ENCODE measurements at regions not wholly inside any gene's neighbourhood (a gene's known extent, or its start where the extent isn't known, plus 50 kb on each side); places are given as distances from the start of the nearest gene placed in this dataset.

GRCh38 chr3:194809382-194809781 lies 123.7 kb downstream of the FAM43A start:
- Histone ChIP-seq H3K4me3 (ENCODE audit: low read depth, low read length) (no peak overlapping the region), H3K36me3 (ENCODE audit: control insufficient read depth, insufficient read depth, low read length) (no peaks in the 10 kb centered on the region), H3K27me3 (ENCODE audit: control insufficient read depth, insufficient read depth, low read length) (peaks cover 17% of the 10 kb centered on the region)
- no peak for DNase-seq (ENCODE audit: low read depth)
- TF ChIP-seq CTCF (IDR thresholded peaks at IDR 0.05; ENCODE audit: insufficient read depth, low read length, poor library complexity, severe bottlenecking): no peak

- H3K27me3 ChIP-seq (ENCODE audit: control insufficient read depth, insufficient read depth, low read length): peaks cover 17% of the 10 kb centered on the region
Measured at GRCh38 chr3:194810076-194810475, 124.4 kb downstream of the FAM43A start.

GRCh38 chr3:194811118-194811517 lies 125.4 kb downstream of the FAM43A start:
- Histone ChIP-seq H3K36me3 (ENCODE audit: control insufficient read depth, insufficient read depth, low read length) (no peaks in the 10 kb centered on the region), H3K4me3 (ENCODE audit: low read depth, low read length) (no peak overlapping the region), H3K27me3 (ENCODE audit: control insufficient read depth, insufficient read depth, low read length) (peaks cover 9% of the 10 kb centered on the region)
- no peak for DNase-seq (ENCODE audit: low read depth)
- TF ChIP-seq CTCF (IDR thresholded peaks at IDR 0.05; ENCODE audit: insufficient read depth, low read length, poor library complexity, severe bottlenecking): no peak

More at GRCh38 chr3:194810076-194810475, 124.4 kb downstream of the FAM43A start:
- TF ChIP-seq CTCF (IDR thresholded peaks at IDR 0.05; ENCODE audit: insufficient read depth, low read length, poor library complexity, severe bottlenecking): no peak
- Histone ChIP-seq H3K36me3 (ENCODE audit: control insufficient read depth, insufficient read depth, low read length) (no peaks in the 10 kb centered on the region), H3K4me3 (ENCODE audit: low read depth, low read length) (no peak overlapping the region)
- DNase-seq (ENCODE audit: low read depth): no peak

- Histone ChIP-seq H3K27me3 (ENCODE audit: control insufficient read depth, insufficient read depth, low read length) (peaks cover 8% of the 10 kb centered on the region), H3K36me3 (ENCODE audit: control insufficient read depth, insufficient read depth, low read length) (no peaks in the 10 kb centered on the region), H3K4me3 (ENCODE audit: low read depth, low read length) (no peak overlapping the region)
- no peak for TF ChIP-seq CTCF (IDR thresholded peaks at IDR 0.05; ENCODE audit: insufficient read depth, low read length, poor library complexity, severe bottlenecking)
- DNase-seq (ENCODE audit: low read depth): no peak
Measured at GRCh38 chr3:194812176-194812575, 126.5 kb downstream of the FAM43A start.

DNA sequence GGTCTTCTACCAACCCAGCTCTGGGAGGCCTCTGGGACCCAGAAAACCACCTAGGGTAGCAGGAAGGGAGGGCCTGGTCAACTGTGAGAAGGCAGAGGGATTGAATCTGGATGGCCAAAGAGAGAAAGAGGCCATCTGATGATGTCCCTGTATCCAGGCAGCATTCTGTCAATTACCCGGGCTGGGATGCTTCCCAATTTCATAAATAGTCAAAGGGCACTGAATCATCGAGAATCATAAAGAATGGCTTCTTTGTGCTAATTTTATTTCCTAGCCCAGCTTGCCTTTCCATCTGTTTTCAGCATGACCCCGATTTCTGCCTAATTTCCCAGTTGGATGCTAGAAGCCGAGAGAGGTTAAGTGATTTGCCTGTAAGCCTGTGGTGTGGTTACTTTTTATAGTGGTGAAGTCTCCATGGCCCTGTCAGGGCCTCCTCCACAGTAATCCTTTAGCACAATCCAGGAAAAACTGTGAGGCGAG lies 129.2 kb downstream of the FAM43A start:
- Histone ChIP-seq H3K36me3 (ENCODE audit: control insufficient read depth, insufficient read depth, low read length) (no peaks in the 10 kb centered on the region), H3K4me3 (ENCODE audit: low read depth, low read length) (no peak overlapping the region), H3K27me3 (ENCODE audit: control insufficient read depth, insufficient read depth, low read length) (peaks cover 18% of the 10 kb centered on the region)
- TF ChIP-seq CTCF (IDR thresholded peaks at IDR 0.05; ENCODE audit: insufficient read depth, low read length, poor library complexity, severe bottlenecking): no peak
- DNase-seq (ENCODE audit: low read depth): no peak
